Amygdala (tissue), 56 donors: ENCODE measurements at regions not wholly inside any gene's neighbourhood (a gene's known extent, or its start where the extent isn't known, plus 50 kb on each side); places are given as distances from the start of the nearest gene placed in this dataset.

ENCODE experiments used
- DNase-seq, 56 donors: peaks; one replicate each; lab custom pipeline; 2025; lab: John Stamatoyannopoulos, UW

DNA sequence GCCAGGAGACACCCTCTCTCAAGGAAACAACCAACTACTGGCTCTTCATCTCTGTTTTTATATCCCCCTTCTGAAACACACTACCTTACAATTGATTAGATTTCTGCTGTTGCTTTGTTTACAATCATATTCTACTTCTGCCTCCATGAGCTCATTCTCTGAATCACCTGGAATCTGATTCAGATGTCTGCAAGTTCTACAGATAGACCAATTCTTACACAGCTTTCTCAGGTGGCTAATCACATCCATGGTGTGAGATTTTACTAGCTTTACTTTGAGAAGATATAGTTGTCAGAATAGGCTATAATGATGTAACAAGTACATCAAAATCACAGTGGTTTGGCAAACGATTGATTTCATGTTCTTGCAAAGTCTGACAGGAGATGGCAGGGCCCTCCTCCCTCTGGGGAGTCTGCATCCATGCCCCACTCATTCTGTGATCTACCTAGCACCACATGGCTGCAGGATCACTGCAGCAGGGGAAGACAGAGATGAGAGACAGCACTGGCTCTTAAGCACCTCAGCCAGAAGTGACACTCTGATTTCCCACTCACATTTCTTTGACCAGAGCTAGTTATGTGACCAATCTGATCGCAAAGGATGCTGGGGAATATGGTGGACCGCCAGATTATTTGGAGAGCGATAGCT, 243.7 kb downstream of the FOXO1 start:
- DNase-seq = no peak

DNA sequence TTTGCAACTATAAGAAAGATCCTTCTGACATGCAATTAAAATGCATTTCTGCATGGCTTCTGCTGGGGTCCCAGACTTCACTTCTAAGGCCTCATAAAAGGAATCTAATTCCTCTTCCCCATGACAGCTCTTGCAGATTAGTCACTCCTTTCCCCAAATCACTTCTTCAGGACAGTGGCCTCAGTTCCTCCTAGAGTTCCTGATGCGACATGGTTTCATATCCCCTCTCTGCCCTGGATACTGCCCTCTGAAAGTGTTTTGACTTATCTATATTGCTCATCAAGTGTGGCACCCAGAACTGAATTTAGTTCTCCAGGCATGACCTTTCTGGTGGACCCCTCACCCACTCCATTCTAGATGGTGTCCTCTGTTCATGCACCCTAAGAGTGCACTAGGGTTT, 238.1 kb downstream of the FOXO1 start:
- no peak for DNase-seq

DNA sequence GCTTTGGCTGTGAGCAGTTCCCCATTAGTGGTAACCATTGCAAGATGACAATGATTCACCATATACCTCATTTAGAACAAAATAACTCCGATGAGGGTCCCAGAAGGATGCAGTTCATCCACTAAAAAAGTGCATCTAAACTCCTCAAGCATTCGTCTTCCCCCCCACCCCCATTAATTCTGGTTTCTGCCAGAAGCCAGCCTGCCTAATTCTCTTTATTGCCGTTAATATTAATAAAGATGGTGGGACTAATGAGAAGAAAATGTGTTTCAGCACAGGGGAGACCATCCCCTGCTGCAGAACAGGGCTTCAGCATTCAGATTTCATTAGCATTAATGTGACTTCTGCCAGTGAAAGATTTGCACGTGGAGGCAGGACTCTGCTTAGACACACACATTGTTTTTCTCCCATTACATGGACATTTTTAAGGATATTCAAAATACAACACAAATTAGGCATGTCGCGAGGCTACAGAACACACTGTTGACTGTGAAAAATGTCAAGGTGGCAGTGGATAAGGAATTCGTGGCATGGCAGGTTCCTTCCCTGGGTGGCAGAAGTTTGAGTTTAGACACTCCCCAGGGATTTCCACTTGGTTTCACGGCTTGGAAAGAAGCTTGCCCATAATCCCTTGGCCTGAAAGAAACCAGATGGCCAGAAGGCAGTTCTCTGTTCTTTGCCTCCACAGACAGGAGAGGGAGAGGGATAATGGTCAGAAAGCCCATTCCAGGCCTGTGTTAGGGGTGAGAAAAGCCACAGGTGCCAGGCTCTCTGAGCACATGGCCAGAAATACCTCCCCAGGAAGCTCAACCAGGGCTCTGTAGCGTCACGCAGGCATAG, 236.5 kb downstream of the FOXO1 start:
- no peak for DNase-seq

DNA sequence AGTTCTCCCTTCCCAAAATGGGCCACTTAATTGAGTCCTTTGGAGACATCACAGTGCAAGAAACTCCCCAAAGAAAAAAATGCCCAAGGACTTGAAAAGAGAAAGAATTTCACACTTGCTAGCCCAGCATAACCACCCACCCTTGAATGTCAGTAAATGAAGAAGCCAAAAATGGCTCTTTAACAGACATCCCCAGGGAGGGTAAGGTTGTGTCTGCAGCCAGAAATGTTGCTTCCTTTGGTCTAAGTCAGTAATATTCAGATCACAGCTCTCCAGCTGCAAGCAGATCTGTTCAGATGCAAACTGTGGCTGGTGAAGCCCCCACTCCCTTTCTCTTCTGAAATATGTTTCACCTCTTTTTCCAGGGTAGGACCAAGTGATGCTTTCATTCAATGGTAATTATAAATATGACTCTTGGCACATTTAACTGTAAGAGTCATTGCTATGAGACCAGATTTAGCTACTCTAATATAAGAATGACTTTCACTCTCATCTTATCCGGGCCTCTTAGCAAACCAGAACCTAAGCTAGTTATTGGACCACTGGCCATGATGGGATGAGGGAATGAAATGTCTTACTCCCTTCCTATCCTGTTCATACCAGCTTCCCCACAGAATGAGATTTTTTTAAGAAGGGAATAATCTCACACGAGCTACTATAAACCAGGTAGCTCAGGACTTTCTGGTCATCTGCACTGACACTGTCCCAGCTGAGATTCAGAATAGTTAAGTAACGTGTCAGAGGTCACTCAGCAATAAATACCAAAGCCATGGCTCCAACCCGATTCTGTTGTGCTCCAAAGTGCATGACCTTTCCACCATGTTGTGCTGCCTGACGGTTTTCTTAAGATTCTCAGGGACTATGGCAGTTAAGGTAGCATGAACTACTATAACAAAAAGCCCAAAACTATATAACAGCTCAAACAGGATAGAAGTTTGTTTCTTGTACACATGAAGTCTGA, 234.1 kb downstream of the FOXO1 start:
- no peak for DNase-seq

DNA sequence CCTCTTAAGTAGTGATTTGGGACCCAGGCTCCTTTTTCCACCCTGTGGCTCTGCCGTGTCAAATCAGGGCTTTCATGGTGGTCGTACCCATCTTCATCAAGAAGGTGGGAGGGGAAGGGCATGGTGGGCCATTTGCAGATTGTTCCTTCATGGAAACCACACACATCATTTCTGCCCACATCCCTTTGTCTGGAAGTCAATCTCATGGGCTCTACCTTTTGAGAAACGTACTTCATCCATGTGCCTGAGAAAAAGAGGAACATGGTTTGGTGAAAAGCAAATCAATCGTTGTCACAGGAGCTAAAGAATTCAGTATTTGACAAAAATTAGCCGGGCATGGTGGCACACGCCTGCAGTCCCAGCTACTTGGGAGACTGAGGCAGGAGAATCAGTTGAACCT, 233.4 kb downstream of the FOXO1 start:
- no peak for DNase-seq

DNA sequence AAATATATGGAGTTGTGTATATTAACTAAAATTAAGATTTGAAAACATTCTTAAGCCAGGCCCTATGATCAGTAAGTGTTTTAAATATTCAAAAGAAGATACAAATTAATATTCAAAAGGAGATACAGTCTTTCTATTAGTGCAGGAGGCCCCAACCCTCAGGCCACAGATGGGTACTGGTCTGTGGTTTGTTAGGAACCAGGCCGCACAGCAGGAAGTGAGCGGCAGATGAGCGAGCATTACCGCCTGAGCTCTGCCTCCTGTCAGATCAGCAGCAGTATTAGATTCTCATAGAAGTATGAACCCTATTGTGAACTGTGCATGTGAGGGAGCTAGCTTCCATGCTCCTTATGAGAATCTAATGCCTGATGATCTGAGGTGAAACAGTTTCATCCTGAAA, 232.9 kb downstream of the FOXO1 start:
- DNase-seq = no peak

DNA sequence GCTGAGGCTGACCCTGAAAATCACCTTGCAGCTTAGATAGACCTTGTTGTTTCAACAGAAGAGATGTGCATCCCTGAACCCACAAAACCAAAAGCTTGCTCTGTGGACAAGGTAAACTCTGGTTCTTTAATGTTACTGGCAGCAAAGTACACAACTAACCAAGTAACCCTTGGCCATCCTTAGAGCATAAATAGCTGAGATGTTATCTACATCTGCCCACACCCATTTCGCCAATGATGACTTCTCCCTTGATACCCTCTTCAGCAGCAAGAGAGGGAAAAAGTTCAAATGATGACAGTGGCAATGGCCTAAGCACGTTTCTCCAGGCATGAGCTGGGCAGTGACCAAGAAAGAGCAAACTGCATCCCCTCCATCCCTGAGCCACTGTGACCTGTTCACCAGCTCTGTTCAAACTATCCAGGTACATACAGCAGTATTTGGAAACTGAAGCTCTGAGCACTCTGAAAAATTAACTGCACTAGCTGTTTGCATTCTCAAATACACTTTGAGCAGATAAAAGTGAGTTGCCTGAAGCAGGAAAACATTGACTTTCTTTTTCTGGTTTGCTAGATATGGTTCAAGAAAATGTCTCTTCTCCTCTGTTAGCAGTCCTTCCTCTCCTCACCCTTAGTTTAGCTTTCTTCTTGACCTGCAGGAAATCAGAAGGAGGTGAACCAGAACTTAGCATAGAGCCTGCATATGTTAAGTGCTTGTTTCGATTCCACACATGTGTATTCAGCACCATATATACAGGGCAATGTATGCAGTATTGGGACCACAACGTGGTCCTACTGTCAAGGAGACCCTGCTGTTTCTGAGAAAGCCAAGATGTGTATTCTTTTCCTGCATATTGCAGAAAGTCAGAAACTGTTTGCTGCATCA, 231.7 kb downstream of the FOXO1 start:
- no peak for DNase-seq

DNA sequence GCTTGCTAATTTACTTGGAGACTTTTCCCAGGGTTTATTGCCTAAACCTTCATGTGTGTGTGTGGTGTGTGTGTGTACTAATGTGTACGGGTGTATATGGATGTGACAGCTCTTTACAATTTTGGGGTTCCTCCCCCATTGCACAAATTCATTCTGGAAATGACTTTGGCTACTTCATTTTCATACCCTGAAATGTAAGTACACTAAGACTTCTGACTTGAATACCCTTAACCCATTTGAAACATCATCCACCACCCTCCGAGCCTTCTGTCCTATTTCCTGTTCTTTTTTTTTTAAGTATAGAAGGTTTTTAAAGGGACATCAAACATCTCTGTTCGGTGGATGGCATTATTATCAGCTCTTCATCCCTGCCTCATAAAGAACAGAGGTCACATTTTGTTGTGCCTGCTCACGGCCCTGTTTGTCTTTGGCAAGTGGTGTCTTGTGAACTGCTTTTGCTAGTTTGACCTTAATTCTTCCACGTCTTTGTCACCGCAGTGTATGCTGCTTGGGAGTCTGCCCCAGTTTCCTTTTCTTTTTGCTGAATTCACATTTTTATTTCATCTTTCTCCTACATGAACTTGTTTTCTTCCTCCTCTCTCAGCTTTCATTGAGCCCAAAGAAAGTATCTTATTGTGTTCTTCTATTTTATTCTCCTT, 228.3 kb downstream of the FOXO1 start:
- DNase-seq = no peak

DNA sequence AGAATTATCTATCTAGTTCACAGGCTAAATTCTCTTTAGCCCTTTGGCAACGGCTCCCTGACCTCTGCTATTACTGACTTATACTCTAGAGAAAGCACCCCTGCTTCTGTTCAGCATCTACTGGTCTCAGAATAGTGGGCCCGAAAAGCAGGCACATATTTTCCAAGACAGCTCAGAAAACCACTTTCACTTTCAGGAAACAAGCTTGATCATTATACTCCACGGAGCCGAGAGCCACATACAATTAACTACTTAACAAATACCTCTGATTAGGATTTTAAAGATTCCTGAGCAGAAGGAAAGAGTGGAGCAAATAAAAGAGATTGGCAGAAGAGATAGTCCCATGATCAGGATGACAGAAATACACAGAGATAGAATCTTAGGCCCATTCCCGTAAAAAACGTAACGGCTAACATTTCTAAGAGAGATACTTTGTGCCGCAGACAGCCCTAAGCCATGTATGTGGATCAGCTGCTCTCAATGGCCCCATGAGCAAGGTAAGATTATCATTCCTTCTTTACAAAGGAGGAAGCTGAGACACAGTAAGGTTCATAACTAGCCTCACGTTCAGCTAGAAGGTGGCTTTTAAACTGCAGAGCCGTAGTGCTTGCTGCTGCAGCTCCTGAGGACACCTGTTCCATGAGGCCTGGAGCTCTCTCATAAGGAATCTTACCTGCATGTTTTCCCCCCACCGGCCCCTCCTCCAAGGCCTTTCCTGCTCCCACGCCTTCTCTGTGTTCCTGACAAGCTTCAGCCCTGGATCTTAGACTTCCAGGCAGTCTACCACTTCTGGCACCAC, 227.2 kb downstream of the FOXO1 start:
- DNase-seq = no peak

DNA sequence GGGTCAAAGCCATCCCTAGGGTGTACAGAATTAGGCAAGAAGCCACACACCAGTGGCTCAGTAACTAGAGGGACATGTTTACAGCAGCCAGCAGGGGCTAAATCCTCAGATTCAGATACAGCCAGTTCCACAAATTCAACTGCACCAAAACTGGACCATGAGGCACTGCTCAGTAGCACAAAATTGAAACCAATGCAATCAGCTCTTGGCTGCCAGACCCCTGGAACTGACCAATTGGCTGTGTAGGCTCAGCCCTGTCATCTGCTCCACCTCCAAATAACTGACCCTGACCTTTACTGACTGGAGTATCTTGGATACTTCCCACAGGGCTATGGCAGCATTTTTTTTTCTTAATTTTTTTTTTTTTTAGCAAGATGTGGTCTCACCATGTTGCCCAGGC, 226.5 kb downstream of the FOXO1 start:
- no peak for DNase-seq

DNA sequence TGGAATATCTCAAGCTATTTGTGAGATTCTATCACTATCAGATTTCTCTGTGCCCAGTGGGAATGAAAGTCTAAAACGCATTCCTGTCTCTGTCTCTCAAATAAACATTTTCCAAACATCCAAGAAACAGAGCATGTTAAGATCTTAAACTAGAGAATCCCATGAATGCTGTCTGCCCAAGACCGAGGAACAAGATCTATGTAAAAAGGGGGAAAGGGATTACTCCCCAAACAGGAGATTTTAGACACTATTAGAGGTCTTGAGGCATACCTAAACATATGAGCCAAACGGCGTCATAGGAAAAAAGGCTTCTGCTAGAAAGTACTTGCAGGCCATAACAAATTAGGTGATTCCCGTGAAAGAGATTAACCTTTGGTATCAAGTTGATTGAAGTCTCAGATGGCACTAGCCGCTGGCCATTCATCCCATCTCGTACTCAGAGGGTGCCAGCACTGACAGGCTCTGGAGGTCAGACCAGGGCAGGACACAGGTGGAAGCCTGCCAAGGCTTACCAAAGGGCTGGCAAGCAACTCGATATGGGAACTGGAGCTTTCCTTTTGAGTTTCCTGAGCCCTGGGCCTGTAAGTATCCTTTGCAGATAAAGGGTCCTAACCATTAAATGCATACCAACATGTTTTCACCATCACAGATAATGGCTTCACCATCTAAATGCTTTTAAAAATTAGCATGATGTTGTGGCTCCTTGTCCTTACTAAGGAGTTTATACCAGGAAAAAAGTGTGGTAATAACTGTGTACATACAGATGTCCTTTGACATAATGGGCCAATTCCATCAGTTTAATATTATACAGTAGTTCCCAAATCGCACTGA, 225.2 kb downstream of the FOXO1 start:
- peak in 48 of 56 donors; percentile 5 to 79 (median 50) for DNase-seq

DNA sequence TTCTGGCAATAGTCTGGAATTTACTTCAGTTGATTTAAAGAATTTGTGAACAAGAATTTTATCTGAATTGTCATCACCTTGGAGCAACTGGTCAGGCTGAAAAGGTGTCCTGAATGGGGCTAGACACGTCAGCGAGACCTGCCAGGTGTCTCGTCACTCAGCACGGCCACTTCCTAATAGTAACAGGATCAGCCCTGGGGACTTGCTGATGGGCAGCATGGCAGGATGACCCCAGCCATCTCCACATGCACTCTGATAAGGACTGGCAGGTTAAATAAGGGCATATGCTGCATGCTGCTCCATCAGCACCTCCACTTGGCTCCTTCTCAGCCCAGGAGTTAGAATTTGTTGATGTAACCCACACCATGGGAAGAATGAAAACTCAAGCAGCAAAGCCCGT, 224.2 kb downstream of the FOXO1 start:
- no peak for DNase-seq

DNA sequence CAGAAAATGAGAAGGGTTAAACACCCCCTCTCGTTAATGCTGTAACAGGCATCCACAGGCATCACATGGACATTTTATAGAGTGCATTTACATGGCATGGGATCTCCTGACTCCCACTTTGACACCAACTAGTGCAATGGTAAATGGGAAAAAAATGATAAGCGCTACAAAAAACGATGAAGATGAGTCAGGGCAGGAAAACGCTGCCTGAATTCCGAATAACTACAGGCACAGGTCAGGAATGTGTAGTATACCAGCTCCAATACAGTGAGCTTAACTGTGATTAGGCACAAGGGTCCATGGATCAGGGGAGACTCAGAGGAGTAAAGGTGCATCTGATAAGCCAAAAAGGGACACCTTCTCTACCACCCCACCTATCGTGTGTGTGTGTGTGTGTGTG, 223.6 kb downstream of the FOXO1 start:
- no peak for DNase-seq

DNA sequence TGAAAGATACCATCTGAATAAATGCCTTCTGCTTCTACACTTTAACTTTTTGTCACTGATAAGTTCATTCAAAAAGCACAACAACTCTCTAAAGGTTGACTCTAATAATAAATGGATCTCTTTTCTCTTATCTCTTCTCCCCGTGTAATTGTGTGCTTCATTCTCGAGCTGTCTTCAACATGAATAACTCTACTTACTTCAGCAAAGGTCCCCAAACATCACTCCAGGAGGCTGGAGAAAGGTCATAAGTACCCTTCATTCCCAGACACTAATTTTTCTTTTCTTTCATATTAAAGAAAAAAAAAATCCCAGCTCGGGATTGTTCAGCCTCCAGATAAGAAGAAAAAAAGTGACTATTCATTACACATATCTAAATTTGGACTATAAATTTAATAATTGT, 222.2 kb downstream of the FOXO1 start:
- DNase-seq = no peak

DNA sequence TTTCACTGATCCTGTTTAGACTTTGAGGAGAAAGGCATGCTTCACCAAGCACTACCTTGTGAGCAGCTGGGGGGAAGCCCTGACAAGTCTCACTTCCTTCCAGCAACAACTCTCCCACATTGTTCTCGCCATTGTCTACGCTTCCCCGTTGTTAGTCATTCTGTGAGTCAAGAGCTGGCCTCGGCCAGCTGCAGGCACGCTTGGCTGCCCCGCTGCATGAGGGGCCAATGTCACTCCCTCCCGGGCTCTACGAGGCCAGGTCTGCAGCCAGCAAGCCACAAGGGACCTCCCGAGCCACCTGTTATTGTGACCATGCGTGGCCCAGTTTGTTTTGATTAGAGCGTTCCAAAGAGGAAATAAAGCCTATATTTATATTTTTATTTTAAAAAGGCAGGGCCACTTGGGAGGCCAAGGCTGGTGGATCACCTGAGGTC, 220.9 kb downstream of the FOXO1 start:
- DNase-seq = peak in 2 of 56 donors; percentile 9 to 16

DNA sequence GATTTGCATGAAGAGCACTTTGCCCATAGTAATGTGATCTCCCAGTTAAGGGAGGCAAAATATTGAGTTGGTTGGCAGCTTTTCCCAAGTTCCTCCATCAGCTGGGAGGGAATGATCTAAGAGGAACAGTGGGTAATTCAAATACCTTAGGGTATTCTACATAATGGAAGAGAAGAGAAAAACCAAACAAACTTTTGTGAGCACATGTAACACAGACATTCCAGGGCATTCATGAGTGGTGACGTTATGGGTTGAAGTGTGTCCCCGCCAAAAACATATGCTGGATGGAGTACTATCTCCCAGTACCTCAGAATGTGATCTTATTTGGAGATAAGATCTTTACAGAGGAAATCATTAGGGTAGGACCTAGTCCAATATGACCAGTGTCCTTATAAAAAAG, 220.1 kb downstream of the FOXO1 start:
- DNase-seq = no peak

DNA sequence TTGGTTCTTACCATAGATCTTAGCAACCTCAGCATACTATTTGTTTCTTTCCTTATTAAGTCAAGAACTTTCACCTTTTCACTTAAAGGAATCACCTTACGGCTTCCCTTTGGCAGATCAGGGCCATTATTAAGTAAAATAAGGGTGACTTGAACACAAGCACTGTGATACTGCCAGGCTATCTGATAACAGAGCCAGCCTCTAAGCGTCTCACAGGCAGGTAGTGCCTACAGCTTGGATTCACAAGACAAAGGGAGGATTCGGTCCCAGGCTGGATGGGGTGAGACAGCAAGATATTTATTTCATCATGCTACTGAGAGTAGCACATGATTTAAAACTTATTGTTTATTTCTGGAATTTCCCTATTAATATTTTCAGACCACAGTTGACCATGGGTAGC, 218.6 kb downstream of the FOXO1 start:
- DNase-seq = no peak
